Left kidney (tissue), 1 donor: ENCODE measurements at regions not wholly inside any gene's neighbourhood (a gene's known extent, or its start where the extent isn't known, plus 50 kb on each side); places are given as distances from the start of the nearest gene placed in this dataset.

ENCODE experiments used
- DNase-seq: peaks from one replicate; pipeline ENCODE4 v3.0.0-alpha.2; 2013

DNA sequence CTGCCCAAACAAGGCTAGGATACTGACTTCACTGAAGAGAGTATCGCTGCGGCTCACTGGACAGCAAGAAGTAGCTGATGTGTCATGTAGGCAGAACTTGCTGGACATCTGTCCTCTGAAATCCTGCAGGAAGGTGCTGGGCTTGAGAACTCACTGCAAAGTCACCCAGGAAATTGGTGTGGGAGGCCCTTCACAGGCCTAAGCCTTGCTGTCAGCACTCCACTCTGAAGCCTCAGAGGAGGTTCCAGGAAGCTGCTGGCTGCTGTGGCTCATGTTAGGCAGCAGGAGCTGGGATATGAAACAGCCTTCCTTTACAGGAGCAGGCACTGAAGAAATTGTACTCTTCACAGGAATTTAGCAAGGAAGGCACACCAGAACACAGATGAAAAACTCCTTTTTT is 88.3 kb upstream of the CCDC68 start:
- DNase-seq, result no peak

- DNase-seq, result no peak
These were observed 82.1 kb upstream of the CCDC68 start for GRCh38 chr18:55041366-55041765.

DNA sequence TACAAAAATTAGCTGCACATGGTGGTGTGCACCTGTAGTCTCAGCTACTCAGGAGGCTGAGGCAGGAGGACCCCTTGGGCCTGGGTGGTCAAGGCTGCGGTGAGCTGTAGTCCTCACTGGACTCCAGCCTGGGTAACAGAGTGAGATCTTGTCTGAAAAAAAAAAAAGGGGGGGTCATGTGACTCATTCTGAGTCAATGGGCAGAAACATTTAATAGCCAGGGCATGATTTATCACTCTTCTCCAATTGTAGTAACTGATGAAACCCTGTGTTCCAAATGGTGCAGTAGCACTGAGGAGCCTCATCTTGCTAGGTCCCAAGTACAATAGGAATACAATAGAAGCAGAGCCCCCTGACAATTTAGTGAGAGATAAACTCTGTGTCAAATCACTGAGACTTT is 78.9 kb upstream of the CCDC68 start:
- DNase-seq, result no peak

GRCh38 chr18:55034742-55035141 is 75.5 kb upstream of the CCDC68 start:
- DNase-seq, result no peak

DNA sequence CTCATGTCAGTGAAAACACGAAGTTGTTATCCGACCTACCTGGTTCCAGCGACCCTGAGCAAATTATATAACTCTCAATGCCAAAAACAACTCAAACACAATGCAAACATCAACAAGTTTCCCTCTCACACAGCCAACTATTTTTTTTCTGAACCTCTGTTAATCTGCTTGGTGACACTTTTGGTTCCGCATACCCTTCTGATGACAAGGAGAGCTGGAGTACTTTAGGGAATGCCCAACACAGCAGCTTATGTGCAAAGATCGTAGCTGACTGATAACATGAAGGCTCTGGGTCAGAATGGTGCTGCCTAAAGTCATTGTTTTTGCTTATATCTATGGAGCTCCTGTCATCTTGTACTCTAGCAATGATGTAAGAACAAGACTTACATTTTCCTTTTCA is 72.7 kb upstream of the CCDC68 start:
- DNase-seq, result no peak

DNA sequence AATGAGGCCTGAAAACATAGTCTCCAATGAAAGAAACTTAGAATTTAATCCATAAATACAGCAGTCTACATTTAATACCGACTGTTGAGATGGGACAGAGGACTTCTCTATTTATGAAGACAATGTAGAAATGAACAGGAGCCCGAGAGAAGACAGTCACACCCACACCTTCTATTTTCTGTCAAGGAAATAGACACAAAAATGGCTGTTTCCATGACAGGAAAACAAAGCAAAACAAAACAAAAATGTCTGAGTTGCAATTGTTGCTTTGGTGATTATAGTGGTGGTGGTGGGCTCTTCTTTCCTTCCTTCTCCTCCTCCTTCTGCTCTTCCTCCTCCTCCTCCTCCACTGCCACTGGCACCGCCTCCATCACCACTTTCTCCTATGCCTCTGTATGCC is 72.3 kb upstream of the CCDC68 start:
- DNase-seq, result no peak

DNA sequence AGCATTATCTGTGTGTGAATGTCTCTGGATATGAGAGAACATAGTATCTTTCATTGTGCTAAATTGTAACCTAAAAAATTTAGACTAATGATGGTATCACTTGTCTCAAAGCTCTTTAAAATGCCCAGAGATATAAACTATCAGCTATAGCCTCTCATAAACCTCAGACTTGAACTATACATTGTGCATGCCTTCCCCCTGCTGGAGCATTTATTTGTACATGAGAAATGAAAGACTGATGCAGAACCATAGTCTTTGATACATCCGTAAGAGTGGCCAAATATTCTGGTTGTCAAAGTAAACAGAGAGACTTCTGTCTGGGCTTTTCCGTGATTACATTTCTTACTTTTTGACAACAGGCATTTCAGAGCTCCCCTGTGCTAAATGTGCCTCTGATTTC is 71.9 kb upstream of the CCDC68 start:
- no peak for DNase-seq

GRCh38 chr18:55024564-55024963 is 65.3 kb upstream of the CCDC68 start:
- DNase-seq, result no peak

DNA sequence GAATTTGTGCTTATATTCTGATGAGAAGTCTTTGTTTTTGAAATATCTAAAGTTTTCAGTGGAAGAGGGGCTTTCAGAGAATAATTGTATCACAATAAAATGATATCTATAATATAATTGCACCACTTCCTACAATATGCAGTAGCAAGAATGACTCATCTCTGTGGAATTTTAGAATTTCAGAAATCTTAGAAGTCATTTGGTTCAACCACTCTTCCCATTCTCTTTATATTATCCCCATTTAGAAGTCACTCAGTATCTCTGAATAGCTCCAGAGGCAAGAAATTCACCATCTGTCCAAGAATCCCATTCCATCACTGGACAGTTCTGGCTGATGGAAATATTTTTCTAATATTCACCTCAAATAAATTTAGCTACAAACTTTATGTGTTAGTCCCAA is 59.3 kb upstream of the CCDC68 start:
- no peak for DNase-seq

GRCh38 chr18:55014095-55014494 is 54.8 kb upstream of the CCDC68 start:
- no peak for DNase-seq

GRCh38 chr18:55013685-55014084 is 54.4 kb upstream of the CCDC68 start:
- DNase-seq, result no peak

DNA sequence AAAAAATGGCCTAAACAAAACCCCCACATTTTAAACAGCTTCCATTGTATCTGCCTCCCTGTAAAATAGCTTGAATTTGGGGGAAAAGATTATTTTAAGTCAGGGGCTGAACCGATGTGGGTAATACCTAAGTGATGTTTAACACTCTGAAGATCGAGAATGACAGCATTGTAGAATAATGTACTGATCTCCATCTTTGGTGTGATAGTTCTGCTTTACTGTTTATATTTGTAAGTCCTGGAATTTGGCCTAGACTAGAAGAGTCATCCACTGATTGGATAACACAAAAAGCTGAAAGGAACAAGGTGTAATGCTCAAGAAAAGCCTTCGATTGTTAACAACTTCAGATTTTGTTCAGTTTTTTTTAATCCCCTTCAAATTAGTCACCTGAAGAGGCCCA is 53.8 kb upstream of the CCDC68 start:
- DNase-seq, result no peak

DNA sequence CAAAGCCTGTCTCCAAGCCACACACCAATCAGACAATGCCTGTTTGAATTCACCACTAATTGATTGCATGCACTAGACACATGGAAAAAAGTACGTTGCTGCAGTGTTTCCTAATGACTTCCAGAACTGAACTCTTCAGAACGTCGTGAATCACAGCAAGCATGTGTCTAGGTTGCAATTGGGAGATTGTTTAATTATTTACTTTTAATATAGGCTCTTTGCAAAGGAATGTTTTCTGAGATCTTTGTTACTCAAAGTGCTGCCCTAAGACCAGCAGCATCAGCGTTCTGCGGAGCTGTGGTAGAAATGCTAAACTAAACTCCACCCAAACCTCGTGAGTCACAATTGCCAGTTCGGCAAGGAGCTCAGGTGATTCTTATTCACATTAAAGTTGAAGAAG is 52.7 kb upstream of the CCDC68 start:
- no peak for DNase-seq
